ENCODE measurements at regions not wholly inside any gene's neighbourhood (a gene's known extent, or its start where the extent isn't known, plus 50 kb on each side); places are given as distances from the start of the nearest gene placed in this dataset.

DNA sequence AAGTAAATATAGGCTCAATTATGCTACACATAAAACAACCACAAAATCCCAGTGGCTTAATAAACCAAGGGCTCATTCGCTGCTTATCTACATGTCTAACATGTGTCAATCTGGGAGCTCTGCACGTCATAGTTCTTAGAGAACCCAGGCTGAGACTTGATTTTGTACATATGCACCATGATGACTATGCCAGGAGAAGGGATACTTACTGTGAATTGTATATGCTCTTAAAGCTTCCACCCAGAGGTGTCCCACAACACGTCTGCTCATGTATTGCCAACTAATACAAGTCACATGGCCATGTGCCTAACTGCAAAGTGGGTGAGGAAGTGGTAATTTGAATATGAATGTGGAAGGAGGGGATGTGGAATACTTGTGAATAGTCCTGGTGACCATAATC lies 262.1 kb downstream of the CPS1 start:
- H3K4me3 ChIP-seq (ENCODE audit: low read depth, low read length) = no peak overlapping the region
- TF ChIP-seq CTCF (IDR thresholded peaks at IDR 0.05; ENCODE audit: low read depth, low read length) = no peak

GRCh38 chr2:210833403-210833802 lies 277.0 kb downstream of the CPS1 start:
- no peak overlapping the region for H3K4me3 ChIP-seq (ENCODE audit: low read depth, low read length)
- no peak for TF ChIP-seq CTCF (IDR thresholded peaks at IDR 0.05; ENCODE audit: low read depth, low read length)

GRCh38 chr2:210839034-210839433 lies 282.6 kb downstream of the CPS1 start:
- no peak overlapping the region for H3K4me3 ChIP-seq (ENCODE audit: low read depth, low read length)
- TF ChIP-seq CTCF (IDR thresholded peaks at IDR 0.05; ENCODE audit: low read depth, low read length) = no peak

- TF ChIP-seq CTCF (IDR thresholded peaks at IDR 0.05; ENCODE audit: low read depth, low read length) = no peak
- no peak overlapping the region for H3K4me3 ChIP-seq (ENCODE audit: low read depth, low read length)
Observed at GRCh38 chr2:210839450-210839849, 283.1 kb downstream of the CPS1 start.

DNA sequence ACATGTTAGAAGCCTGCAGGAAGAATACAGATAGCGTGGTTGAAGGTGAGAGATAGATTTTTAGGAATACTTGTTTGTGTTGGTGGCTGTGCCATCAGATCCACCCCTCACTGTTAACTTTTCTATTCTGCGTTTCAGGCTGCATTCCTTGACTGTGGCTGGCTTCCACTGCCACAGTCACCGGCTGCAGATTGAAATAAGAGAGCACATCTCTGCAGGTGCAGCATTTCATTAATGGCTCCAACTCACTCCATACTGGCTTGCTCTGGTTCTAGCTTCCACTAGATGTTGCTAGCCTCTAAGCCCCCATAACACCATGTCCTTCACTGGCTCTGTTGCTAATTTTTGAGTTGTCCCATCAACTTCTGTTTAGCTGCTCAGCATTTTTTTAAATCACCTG lies 286.5 kb downstream of the CPS1 start:
- no peak overlapping the region for H3K4me3 ChIP-seq (ENCODE audit: low read depth, low read length)
- TF ChIP-seq CTCF (IDR thresholded peaks at IDR 0.05; ENCODE audit: low read depth, low read length) = no peak

GRCh38 chr2:210844016-210844415 lies 287.6 kb downstream of the CPS1 start:
- no peak for TF ChIP-seq CTCF (IDR thresholded peaks at IDR 0.05; ENCODE audit: low read depth, low read length)
- no peak overlapping the region for H3K4me3 ChIP-seq (ENCODE audit: low read depth, low read length)

- H3K4me3 ChIP-seq (ENCODE audit: low read depth, low read length) = no peak overlapping the region
- no peak for TF ChIP-seq CTCF (IDR thresholded peaks at IDR 0.05; ENCODE audit: low read depth, low read length)
Observed at GRCh38 chr2:210859314-210859713, 302.9 kb downstream of the CPS1 start.

Data from WI38 (cell line).